ENCODE measurements at regions not wholly inside any gene's neighbourhood (a gene's known extent, or its start where the extent isn't known, plus 50 kb on each side); places are given as distances from the start of the nearest gene placed in this dataset.

- intact Hi-C loops (cut with micrococcal nuclease): no loop called here
- no peak overlapping the region for H3K4me3 Mint-ChIP-seq (ENCODE audit: low read depth)
- peaks cover 37% of the 10 kb centered on the region for H3K4me1 Mint-ChIP-seq (ENCODE audit: low read depth)
- H3K36me3 Mint-ChIP-seq (ENCODE audit: low read depth): peaks cover 15% of the 10 kb centered on the region
- peaks cover 16% of the 10 kb centered on the region for H3K9me3 Mint-ChIP-seq
- no peak for DNase-seq (ENCODE audit: low spot score)
- peaks cover 2% of the 10 kb centered on the region for H3K27me3 Mint-ChIP-seq (ENCODE audit: low read depth)
- H3K27ac Mint-ChIP-seq: no peak overlapping the region
Observed at GRCh38 chr17:77873500-77874302, 84.8 kb upstream of the TNRC6C start.

DNA sequence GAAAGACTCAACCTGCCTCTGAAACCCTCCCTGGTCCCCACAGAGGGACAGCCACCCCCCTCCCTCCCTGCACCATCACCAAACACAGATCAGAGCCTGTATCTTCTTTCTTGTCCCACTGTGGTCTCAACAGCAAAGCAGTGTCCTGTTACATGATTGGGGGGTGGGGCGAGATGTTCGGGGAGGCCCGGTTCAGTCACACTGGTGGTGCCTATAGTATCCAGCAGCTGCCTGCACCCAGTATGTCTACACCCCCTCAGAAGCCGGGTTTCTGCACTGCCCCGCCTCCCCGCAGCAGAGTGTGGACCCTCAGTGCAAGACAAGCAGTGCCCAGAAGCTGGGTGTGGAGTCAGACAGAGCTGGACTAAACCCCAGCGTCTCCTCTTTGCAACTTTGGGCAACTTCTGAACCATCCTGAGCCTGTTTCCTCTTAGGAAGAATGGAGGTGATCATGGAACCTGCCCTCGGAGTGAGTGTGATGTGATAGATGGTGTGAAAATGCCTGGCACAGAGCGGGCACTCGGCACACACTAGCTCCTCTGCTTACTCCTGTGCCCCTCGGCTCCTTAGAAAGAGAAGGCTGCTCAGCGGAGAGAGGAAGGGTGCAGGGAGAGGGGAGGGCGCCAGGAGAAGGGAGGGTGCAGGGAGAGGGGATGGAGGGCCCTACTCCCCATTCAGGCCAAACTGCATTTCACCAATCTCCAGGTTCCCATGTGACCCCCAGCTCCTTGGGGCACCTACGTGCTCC, 84.0 kb upstream of the TNRC6C start:
- Mint-ChIP-seq H3K27ac (no peak overlapping the region), H3K4me1 (ENCODE audit: low read depth) (peaks cover 33% of the 10 kb centered on the region)
- intact Hi-C loops (cut with micrococcal nuclease): no loop called here

DNA sequence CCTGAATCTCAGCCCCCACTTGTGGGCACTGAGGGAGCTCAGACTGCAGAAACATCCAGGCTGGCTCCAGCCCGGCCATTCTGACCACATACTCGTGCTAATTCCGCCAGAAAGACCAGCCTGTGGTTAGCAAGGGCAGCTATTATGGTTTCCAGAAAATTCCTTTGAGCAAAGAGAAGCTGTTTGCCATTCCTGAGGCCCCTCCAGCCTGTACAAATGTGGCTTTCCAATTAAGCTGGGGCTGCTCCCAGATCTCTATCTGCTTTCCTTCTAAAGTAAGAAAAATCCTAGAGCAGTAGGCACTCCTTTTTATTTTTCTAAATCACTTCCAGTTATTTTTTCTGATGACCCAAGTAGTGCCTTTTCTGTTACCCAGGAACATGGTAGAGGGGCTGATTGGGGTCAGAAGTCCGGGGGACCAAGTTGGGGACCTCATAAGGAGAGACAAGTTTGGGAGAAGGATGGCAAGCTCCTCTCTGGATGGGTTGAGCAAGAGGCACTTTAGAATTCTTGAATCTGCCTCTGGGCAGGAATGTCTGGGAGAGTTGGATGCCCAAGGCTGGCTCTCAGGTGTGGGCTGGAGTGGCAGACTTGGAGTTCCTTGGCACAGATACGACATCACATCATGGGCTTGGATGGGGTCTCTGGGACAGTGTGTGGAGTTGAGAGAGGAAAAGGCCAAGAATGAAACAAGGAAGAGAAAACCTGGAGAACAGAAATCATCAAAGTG, 83.3 kb upstream of the TNRC6C start:
- Mint-ChIP-seq H3K4me3 (ENCODE audit: low read depth) (no peak overlapping the region), H3K4me1 (ENCODE audit: low read depth) (peaks cover 29% of the 10 kb centered on the region), H3K9me3 (peaks cover 16% of the 10 kb centered on the region), H3K27ac (no peak overlapping the region), H3K27me3 (ENCODE audit: low read depth) (peaks cover 2% of the 10 kb centered on the region), H3K36me3 (ENCODE audit: low read depth) (peaks cover 15% of the 10 kb centered on the region)
- intact Hi-C loops (cut with micrococcal nuclease): no loop called here
- DNase-seq (ENCODE audit: low spot score): no peak

More for the DNA sequence above, 84.0 kb upstream of the TNRC6C start:
- H3K4me3 Mint-ChIP-seq (ENCODE audit: low read depth): no peak overlapping the region
- H3K36me3 Mint-ChIP-seq (ENCODE audit: low read depth): peaks cover 15% of the 10 kb centered on the region
- H3K27me3 Mint-ChIP-seq (ENCODE audit: low read depth): peaks cover 2% of the 10 kb centered on the region
- H3K9me3 Mint-ChIP-seq: peaks cover 16% of the 10 kb centered on the region
- DNase-seq (ENCODE audit: low spot score): no peak

DNA sequence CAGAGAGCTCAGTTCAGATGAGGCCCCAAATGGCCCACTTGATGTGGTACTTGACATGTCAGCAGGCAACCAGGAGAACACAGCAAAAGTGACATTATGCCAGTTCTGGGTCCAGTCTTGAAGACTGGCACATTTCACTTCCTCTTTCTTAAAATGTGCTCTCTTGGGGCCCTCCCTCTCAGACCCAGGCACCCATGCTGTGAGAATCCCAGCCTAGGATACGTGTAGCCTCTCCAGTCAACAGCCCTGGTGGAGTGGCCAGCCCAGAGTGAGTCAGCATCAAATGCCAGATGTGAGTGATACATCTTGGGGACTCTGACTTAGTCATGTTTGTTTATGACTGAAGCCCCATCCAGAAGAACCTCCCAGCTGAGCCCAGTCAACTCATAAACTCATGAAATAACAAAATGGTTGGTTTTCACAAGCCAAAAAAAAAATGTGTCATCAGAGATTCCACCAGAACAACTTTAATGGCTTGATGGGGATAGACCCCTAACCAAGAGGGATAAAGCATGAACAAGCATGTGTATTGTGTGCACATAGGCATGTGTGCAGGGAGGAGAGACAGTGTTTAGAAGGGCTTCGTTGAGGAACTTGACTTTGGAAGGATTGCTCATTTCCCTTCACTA, 82.5 kb upstream of the TNRC6C start:
- Mint-ChIP-seq H3K27ac (no peak overlapping the region), H3K4me1 (ENCODE audit: low read depth) (peaks cover 32% of the 10 kb centered on the region)

DNA sequence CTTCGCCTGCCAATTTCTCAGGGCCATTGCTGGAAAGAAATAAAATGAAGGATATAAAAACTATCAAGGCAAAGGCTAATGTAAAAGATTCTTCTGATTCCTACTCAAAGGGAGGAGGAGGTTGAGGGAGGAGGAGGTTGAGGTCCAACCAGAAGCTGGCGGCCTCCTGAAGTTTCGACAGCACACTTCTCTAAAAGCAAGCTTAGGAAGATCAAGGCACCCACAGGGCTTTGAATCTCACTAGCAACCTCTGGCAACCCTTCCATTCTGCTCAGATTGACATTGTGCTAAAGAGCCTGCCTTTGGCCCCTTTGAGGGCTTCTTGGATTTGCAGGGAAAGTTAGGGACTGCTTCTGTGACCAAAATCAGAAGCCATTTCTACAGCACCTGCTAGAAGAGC, 81.5 kb upstream of the TNRC6C start:
- H3K4me3 Mint-ChIP-seq (ENCODE audit: low read depth): no peak overlapping the region
- intact Hi-C loops (cut with micrococcal nuclease): no loop called here
- peaks cover 2% of the 10 kb centered on the region for H3K27me3 Mint-ChIP-seq (ENCODE audit: low read depth)
- no peak for DNase-seq (ENCODE audit: low spot score)
- peaks cover 15% of the 10 kb centered on the region for H3K36me3 Mint-ChIP-seq (ENCODE audit: low read depth)
- H3K9me3 Mint-ChIP-seq: peaks cover 16% of the 10 kb centered on the region
- H3K27ac Mint-ChIP-seq: no peak overlapping the region
- peaks cover 35% of the 10 kb centered on the region for H3K4me1 Mint-ChIP-seq (ENCODE audit: low read depth)

More for the DNA sequence above, 82.5 kb upstream of the TNRC6C start:
- no peak overlapping the region for H3K4me3 Mint-ChIP-seq (ENCODE audit: low read depth)
- DNase-seq (ENCODE audit: low spot score): no peak
- H3K27me3 Mint-ChIP-seq (ENCODE audit: low read depth): peaks cover 2% of the 10 kb centered on the region
- peaks cover 15% of the 10 kb centered on the region for H3K36me3 Mint-ChIP-seq (ENCODE audit: low read depth)
- intact Hi-C loops (cut with micrococcal nuclease): no loop called here
- H3K9me3 Mint-ChIP-seq: peaks cover 16% of the 10 kb centered on the region

DNA sequence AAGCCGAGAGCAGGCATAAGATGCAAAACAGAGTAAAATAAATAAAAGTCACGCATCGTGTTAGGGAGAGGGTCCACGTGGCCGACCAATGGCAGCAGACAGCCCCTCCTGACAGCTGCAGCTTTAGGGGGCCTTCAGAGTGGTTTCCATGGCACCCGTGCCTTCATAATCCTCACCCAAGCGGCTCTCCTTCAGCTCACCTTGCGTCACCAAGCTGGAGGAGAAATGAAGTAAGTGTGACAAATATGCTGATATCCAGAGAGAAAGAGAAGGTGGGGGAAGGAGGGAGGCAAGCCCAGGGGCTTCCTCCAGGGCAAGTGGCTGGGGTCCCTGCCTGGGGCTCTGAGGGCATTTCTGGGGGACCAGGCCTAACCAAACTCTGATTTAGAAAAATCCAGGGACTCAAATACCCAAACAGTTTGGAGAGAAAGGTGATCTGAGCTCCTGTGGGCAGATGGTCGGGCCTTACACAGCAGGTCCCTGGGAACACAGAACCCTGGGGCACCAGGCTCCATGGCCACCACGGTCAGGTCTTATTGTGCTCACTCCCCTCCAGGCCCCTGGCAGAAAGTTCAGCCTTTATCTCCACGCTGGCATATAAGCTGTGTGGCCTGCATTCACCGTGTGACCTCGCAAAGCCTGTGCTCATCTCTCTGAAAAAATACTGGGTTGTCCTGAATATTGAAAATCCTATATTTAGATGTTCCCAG, 80.7 kb upstream of the TNRC6C start:
- intact Hi-C loops (cut with micrococcal nuclease): no loop called here
- no peak for DNase-seq (ENCODE audit: low spot score)
- Mint-ChIP-seq H3K36me3 (ENCODE audit: low read depth) (peaks cover 15% of the 10 kb centered on the region), H3K27me3 (ENCODE audit: low read depth) (peaks cover 2% of the 10 kb centered on the region), H3K4me1 (ENCODE audit: low read depth) (peaks cover 35% of the 10 kb centered on the region), H3K4me3 (ENCODE audit: low read depth) (no peak overlapping the region), H3K27ac (no peak overlapping the region), H3K9me3 (peaks cover 16% of the 10 kb centered on the region)

- intact Hi-C loops (cut with micrococcal nuclease): no loop called here
- H3K36me3 Mint-ChIP-seq (ENCODE audit: low read depth): peaks cover 15% of the 10 kb centered on the region
- H3K27ac Mint-ChIP-seq: no peak overlapping the region
- H3K9me3 Mint-ChIP-seq: peaks cover 16% of the 10 kb centered on the region
- peaks cover 2% of the 10 kb centered on the region for H3K27me3 Mint-ChIP-seq (ENCODE audit: low read depth)
- no peak overlapping the region for H3K4me3 Mint-ChIP-seq (ENCODE audit: low read depth)
- no peak for DNase-seq (ENCODE audit: low spot score)
- H3K4me1 Mint-ChIP-seq (ENCODE audit: low read depth): peaks cover 32% of the 10 kb centered on the region
Observed at GRCh38 chr17:77879226-77879895, 79.1 kb upstream of the TNRC6C start.

DNA sequence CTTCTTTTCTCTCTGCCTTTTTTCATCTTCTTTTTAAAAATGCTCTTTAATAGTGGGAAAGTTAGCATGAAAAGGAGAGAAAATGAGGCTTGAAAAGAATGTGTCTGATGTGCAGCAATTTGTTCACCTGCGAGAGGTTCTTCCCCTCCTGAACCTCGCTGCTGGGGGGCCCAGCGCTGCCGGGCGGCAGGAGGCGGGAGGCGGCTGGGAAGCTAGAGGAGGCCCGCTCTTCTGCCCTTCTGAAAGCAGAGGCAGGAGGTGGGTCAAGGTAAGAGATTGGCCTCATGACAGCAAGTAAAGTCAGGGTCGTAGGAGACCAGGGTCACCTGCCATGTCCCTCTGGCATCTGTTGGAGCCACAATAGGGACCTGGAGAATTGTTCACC, 78.6 kb upstream of the TNRC6C start:
- H3K27me3 Mint-ChIP-seq (ENCODE audit: low read depth): peaks cover 2% of the 10 kb centered on the region
- peaks cover 32% of the 10 kb centered on the region for H3K4me1 Mint-ChIP-seq (ENCODE audit: low read depth)
- H3K36me3 Mint-ChIP-seq (ENCODE audit: low read depth): peaks cover 15% of the 10 kb centered on the region
- no peak for DNase-seq (ENCODE audit: low spot score)
- peaks cover 13% of the 10 kb centered on the region for H3K9me3 Mint-ChIP-seq
- H3K4me3 Mint-ChIP-seq (ENCODE audit: low read depth): no peak overlapping the region
- no peak overlapping the region for H3K27ac Mint-ChIP-seq
- intact Hi-C loops (cut with micrococcal nuclease): loop anchor here (5.0 to 10.0 kb wide), 2 partner anchors 95 to 213 kb away; no protein-coding TSS in a partner anchor

DNA sequence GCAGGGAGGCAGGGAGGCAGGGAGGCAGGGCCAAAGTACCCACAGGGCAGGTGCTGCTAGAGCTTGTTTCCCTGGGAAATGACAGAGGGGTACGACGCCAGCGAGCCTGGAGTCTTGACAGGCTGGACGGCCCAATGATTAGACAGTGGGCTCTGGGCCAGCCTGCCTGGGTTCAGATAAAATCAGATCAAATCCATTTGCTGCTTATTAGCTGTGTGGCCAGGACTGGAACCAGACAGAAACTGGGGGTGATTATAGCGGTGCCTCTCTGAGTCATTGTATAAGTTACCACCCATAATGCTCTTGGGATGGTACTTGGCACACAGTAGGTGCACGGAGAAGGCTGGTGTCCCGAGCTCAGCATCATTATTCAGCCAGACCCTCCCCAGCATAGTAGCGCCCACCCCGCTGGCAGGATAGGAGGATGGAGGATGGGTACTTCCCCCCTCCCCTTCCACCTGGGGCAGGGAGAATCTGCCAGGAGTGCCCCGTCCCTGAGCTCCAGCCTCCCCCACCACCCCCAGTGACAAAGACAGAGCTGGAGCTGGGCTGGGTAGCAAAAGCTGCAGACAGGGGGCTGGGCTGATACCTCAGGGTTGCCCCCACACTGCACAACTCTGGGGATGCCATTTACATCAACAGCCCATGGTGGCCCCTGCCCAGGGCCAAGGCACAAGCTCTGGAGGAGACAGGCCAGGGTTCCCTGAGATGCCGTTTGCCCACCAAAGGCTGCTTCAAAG, 77.6 kb upstream of the TNRC6C start:
- DNase-seq (ENCODE audit: low spot score): no peak
- H3K27ac Mint-ChIP-seq: peak overlapping the region; percentile 93
- H3K4me1 Mint-ChIP-seq (ENCODE audit: low read depth): peaks cover 36% of the 10 kb centered on the region
- intact Hi-C loops (cut with micrococcal nuclease): loop anchor here (5.0 to 10.0 kb wide), 2 partner anchors 96 to 214 kb away; no protein-coding TSS in a partner anchor
- H3K27me3 Mint-ChIP-seq (ENCODE audit: low read depth): peaks cover 5% of the 10 kb centered on the region
- peaks cover 7% of the 10 kb centered on the region for H3K36me3 Mint-ChIP-seq (ENCODE audit: low read depth)
- H3K4me3 Mint-ChIP-seq (ENCODE audit: low read depth): peak overlapping the region; percentile 77
- peaks cover 4% of the 10 kb centered on the region for H3K9me3 Mint-ChIP-seq

DNA sequence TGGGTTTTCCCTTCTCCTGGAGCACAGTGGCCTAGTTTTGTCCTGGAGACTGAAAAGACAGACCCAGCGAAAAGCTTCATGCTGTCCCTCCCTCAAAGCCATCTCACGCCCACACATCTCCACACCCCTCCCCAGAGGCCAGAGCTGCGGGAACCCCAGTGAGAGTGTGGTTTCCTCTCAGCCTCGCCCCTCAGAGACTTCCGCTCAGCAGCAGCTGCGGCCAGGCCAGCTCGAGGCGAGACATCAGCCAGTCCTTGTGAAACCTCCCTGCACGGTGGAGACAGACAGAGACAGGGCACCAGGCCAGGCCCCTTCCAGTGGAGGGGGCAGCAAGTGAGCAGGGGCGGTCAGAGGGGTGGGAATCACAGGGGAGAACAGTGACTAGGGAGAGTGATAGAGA, 77.0 kb upstream of the TNRC6C start:
- peaks cover 3% of the 10 kb centered on the region for H3K36me3 Mint-ChIP-seq (ENCODE audit: low read depth)
- DNase-seq (ENCODE audit: low spot score): peak; percentile 81
- peaks cover 6% of the 10 kb centered on the region for H3K27me3 Mint-ChIP-seq (ENCODE audit: low read depth)
- peak overlapping the region; percentile 93 for H3K27ac Mint-ChIP-seq
- intact Hi-C loops (cut with micrococcal nuclease): loop anchor here (5.0 to 10.0 kb wide), 2 partner anchors 97 to 214 kb away; no protein-coding TSS in a partner anchor
- peaks cover 42% of the 10 kb centered on the region for H3K4me1 Mint-ChIP-seq (ENCODE audit: low read depth)
- no peaks in the 10 kb centered on the region for H3K9me3 Mint-ChIP-seq
- peak overlapping the region; percentile 77 for H3K4me3 Mint-ChIP-seq (ENCODE audit: low read depth)

DNA sequence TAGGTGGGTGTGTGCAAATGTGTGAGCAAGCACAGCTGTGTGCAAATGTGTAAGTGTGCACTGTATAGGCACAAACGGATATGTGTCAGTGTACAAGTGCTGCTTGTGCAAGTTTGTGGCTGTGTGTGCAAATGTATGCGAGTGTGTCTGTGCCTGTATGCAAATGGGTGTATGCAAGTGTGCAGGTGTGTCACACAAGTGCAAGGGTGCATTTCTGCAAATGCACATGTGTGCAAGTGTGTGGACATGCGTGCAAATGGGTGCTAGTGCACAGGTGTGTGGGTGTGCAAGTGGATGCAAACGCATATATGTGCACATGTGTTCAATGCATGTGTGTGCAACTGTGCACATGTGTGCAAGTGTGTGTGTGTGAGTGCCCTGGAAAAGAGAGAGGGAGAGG, 76.5 kb upstream of the TNRC6C start:
- H3K36me3 Mint-ChIP-seq (ENCODE audit: low read depth): peaks cover under 1% of the 10 kb centered on the region
- no peaks in the 10 kb centered on the region for H3K9me3 Mint-ChIP-seq
- intact Hi-C loops (cut with micrococcal nuclease): loop anchor here (1.0 to 10.0 kb wide), 4 partner anchors 39 to 215 kb away; partner anchors contain the start of gene TNRC6C
- H3K27ac Mint-ChIP-seq: peak overlapping the region; percentile 93
- peaks cover 11% of the 10 kb centered on the region for H3K27me3 Mint-ChIP-seq (ENCODE audit: low read depth)
- DNase-seq (ENCODE audit: low spot score): no peak
- peaks cover 46% of the 10 kb centered on the region for H3K4me1 Mint-ChIP-seq (ENCODE audit: low read depth)
- H3K4me3 Mint-ChIP-seq (ENCODE audit: low read depth): peak overlapping the region; percentile 77

Data from activated T-helper 2 cell treated with anti-CD3 and anti-CD28 coated beads, Interferon-gamma antibody, Interleukin-2, Interleukin-4, amounts not matched to agents 10 μg/mL and 5 μg/mL and 100 μg/mL, durations not matched to agents 14 hours and 24 hours and 36 hours (primary cell).